ENCODE measurements at regions not wholly inside any gene's neighbourhood (a gene's known extent, or its start where the extent isn't known, plus 50 kb on each side); places are given as distances from the start of the nearest gene placed in this dataset.

DNA sequence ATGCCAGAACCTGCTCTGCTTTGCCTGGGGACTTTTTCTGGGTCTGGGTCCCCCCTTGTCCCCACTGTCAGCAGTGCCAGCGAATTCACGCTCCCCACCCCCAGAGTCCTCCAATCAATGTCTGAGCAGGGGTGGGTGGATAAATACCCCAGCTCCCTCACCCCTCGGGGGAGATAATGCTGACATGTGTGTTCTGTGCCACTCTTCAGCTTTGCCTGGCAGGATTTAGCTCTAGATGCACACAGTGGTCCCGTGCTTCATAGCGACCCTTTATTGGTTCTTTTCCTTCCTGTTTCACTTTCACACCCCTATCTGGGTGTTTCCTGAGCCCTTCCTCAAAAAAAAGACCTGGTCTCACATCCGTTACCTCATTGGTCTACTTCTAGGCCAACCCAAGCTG is 277.0 kb downstream of the NPIPA8 start:
- 65 to 100% methylated on average over 2 to 4 of the region's 6 CpGs for WGBS, 2 donors (ENCODE audit: low coverage in 1 of 2)
- H3K4me3 ChIP-seq = no peak overlapping the region
- H3K4me1 ChIP-seq = no peaks in the 10 kb centered on the region
- H3K9me3 ChIP-seq = no peaks in the 10 kb centered on the region
- no peak overlapping the region for H3K27ac ChIP-seq
- ATAC-seq = no peak
- H3K27me3 ChIP-seq = peaks cover 12% of the 10 kb centered on the region
- no peaks in the 10 kb centered on the region for H3K36me3 ChIP-seq
- TF ChIP-seq POLR2AphosphoS5 (IDR thresholded peaks at IDR 0.05) (no peak), EP300 (IDR thresholded peaks at IDR 0.05) (no peak)
- TF ChIP-seq, protein P1, sequence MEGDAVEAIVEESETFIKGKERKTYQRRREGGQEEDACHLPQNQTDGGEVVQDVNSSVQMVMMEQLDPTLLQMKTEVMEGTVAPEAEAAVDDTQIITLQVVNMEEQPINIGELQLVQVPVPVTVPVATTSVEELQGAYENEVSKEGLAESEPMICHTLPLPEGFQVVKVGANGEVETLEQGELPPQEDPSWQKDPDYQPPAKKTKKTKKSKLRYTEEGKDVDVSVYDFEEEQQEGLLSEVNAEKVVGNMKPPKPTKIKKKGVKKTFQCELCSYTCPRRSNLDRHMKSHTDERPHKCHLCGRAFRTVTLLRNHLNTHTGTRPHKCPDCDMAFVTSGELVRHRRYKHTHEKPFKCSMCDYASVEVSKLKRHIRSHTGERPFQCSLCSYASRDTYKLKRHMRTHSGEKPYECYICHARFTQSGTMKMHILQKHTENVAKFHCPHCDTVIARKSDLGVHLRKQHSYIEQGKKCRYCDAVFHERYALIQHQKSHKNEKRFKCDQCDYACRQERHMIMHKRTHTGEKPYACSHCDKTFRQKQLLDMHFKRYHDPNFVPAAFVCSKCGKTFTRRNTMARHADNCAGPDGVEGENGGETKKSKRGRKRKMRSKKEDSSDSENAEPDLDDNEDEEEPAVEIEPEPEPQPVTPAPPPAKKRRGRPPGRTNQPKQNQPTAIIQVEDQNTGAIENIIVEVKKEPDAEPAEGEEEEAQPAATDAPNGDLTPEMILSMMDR (IDR thresholded peaks at IDR 0.05) = no peak

DNA sequence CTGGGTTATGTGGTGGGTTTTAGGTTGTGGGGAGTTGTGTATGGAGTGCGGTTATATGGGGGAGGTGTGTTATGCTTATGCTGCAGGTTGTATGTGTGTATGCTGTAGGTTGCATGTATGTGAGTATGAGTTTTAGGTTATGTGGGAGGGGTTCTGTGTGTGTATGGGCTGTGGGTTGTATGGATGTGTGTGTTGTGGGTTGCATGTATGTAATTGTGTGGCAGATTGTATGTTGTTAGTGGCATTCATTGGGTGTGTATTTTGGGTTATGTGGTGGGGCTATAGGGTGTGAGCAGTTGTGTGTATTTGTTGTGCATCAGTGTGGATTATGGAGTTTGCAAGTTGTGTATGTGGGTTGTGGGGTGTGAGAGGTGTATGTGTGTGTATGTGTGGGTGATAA is 277.4 kb downstream of the NPIPA8 start:
- no peak for ATAC-seq
- no peaks in the 10 kb centered on the region for H3K36me3 ChIP-seq
- H3K9me3 ChIP-seq = no peaks in the 10 kb centered on the region
- no peak overlapping the region for H3K4me3 ChIP-seq
- TF ChIP-seq EP300 (IDR thresholded peaks at IDR 0.05) (no peak), POLR2AphosphoS5 (IDR thresholded peaks at IDR 0.05) (no peak), POLR2A (IDR thresholded peaks at IDR 0.05) (no peak)
- TF ChIP-seq, protein P1 (IDR thresholded peaks at IDR 0.05) = no peak
- no peak overlapping the region for H3K27ac ChIP-seq
- H3K27me3 ChIP-seq = peaks cover 15% of the 10 kb centered on the region
- 83% methylated on average over 1 of the region's 1 CpG; no CpG with 5 or more reads in 1 of the 2 donors for whole genome bisulfite sequencing, 2 donors (ENCODE audit: low coverage in 1 of 2)
- no peaks in the 10 kb centered on the region for H3K4me1 ChIP-seq

DNA sequence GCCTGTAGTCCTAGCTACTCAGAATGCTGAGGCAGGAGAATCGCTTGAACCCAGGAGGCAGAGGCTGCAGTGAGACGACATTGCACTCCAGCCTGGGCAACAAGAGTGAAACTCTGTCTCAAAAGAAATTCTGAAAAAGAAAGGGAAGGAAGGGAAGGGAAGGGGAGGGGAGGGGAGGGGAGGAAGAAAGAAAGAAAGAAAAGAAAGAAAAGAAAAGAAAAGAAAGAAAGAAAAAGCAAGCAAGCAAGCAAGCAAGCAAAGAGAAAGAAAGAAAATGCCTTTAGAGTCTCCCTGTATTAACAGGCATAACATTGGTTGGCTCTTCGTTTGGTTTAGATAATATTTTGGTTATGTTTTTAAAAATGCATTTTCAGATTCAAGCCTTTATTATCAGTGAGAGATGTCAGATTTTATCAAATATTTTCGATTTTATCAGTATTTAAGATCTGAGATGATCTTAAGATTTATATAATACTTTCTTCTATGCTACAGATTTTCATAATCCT is 281.1 kb downstream of the NPIPA8 start:
- WGBS, 2 donors (ENCODE audit: low coverage in 1 of 2) = 32 to 69% methylated on average over 2 of the region's 4 CpGs
- Histone ChIP-seq H3K27me3 (peaks cover 12% of the 10 kb centered on the region), H3K36me3 (no peaks in the 10 kb centered on the region), H3K27ac (no peak overlapping the region), H3K4me3 (no peak overlapping the region), H3K9me3 (peaks cover 0 to 12% (median 0%) of the 10 kb centered on the region in 3 donors), H3K4me1 (no peaks in the 10 kb centered on the region)
- no peak for TF ChIP-seq EP300 (IDR thresholded peaks at IDR 0.05)
- TF ChIP-seq, protein P1 (IDR thresholded peaks at IDR 0.05) = no peak
- no peak for TF ChIP-seq POLR2A (IDR thresholded peaks at IDR 0.05)
- TF ChIP-seq POLR2AphosphoS5 (IDR thresholded peaks at IDR 0.05) = no peak
- no peak for ATAC-seq

DNA sequence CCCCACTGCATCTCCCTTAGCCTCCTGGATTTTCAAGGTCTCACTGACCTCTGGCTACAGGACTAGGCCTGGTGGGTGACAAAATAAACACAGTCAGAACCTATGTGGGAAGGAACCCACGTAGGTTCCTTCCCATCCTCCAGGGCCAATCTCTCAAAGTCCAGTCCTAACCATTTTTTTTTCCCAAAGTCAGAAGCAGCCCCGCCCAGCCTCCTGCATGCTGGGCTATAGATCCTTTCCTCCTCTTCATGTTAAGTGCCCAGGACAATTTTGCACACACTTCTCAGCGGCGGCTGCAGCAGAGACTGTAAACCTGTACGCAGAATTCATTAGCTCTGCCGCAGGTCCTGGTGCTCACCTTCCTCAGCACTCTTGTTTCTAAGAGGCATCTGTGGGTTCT is 285.8 kb downstream of the NPIPA8 start:
- Histone ChIP-seq H3K27me3 (peaks cover 17% of the 10 kb centered on the region), H3K9me3 (peaks cover 0 to 12% (median 0%) of the 10 kb centered on the region in 3 donors), H3K36me3 (no peaks in the 10 kb centered on the region), H3K27ac (no peak overlapping the region), H3K4me3 (no peak overlapping the region), H3K4me1 (no peaks in the 10 kb centered on the region)
- WGBS, 2 donors (ENCODE audit: low coverage in 1 of 2) = 36 to 70% methylated on average over 1 to 6 of the region's 6 CpGs
- TF ChIP-seq EP300 (IDR thresholded peaks at IDR 0.05) = no peak
- no peak for ATAC-seq

DNA sequence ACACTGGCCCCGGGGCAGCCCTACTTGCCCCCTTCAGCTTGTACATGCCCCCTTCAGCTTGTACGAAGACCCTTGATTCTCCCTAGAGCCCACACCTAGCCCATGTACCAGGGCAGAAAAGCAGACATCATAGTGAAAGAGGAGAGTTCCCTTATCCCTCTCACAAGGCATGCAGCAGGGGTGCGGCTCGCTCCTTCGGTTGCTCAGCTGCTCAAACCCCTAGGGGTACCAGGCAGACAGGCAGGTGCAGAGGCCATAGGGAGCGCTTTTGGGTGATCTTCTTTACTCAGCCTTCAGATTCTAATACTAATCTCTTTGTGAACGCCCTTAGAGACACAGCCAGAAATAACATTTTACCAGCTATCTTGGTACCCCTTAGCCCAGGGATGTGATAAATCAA is 286.3 kb downstream of the NPIPA8 start:
- no peak overlapping the region for H3K27ac ChIP-seq
- H3K4me1 ChIP-seq = no peaks in the 10 kb centered on the region
- H3K9me3 ChIP-seq = peaks cover 0 to 12% (median 0%) of the 10 kb centered on the region in 3 donors
- no peaks in the 10 kb centered on the region for H3K36me3 ChIP-seq
- TF ChIP-seq POLR2AphosphoS5 (IDR thresholded peaks at IDR 0.05) (no peak), EP300 (IDR thresholded peaks at IDR 0.05) (no peak), POLR2A (IDR thresholded peaks at IDR 0.05) (no peak)
- TF ChIP-seq, protein P1 (IDR thresholded peaks at IDR 0.05) = no peak
- no peak overlapping the region for H3K4me3 ChIP-seq
- peaks cover 19% of the 10 kb centered on the region for H3K27me3 ChIP-seq
- WGBS, 2 donors (ENCODE audit: low coverage in 1 of 2) = 91% methylated on average over 2 of the region's 7 CpGs; no CpG with 5 or more reads in 1 of the 2 donors
- no peak for ATAC-seq

Measured in gastroesophageal sphincter (tissue), 4 donors.